Erythroblast (primary cell): ENCODE measurements at regions not wholly inside any gene's neighbourhood (a gene's known extent, or its start where the extent isn't known, plus 50 kb on each side); places are given as distances from the start of the nearest gene placed in this dataset.

Experiments
- GATA1 ChIP-seq: IDR thresholded peaks from 2 replicates; pipeline ENCODE4 v1.6.1; 2011; ENCODE audit warnings: low read depth, mild to moderate bottlenecking, control low read depth, low read length, moderate library complexity
- POLR2A ChIP-seq: IDR thresholded peaks from 2 replicates; pipeline ENCODE4 v1.6.1; 2011; ENCODE audit warnings: mild to moderate bottlenecking, low read length

- TF ChIP-seq POLR2A (no peak), GATA1 (no peak)
Measured at GRCh38 chr18:34108206-34108605, 116.5 kb downstream of the NOL4 start.
